Gastroesophageal sphincter (tissue), 4 donors: ENCODE measurements at regions not wholly inside any gene's neighbourhood (a gene's known extent, or its start where the extent isn't known, plus 50 kb on each side); places are given as distances from the start of the nearest gene placed in this dataset.

ENCODE experiments used
- ATAC-seq: fragments of 150-250 bp; one replicate; pipeline ENCODE4 v1.9.1; 2016; ENCODE audit warnings: mild to moderate bottlenecking, moderate library complexity
- H3K27ac ChIP-seq, 4 donors: fragments of 200-600 bp; sonication (generic) in 3 of 4; 1 replicate in 3 of 4; 2 replicates in 1 of 4; pipeline ENCODE4 v1.5.1; 2016 to 2019
- H3K27me3 ChIP-seq: fragments of 200-600 bp; sonication (generic); one replicate; pipeline ENCODE4 v1.5.1; 2019
- H3K36me3 ChIP-seq, 2 donors: fragments of 200-600 bp; sonication (generic); one replicate each; pipeline ENCODE4 v1.5.1; 2019; ENCODE audit warnings: control low read depth in 1 of 2
- H3K4me1 ChIP-seq, 3 donors: fragments of 200-600 bp; sonication (generic); 1 replicate in 2 of 3; 2 replicates in 1 of 3; pipeline ENCODE4 v1.5.1; 2016 to 2019; ENCODE audit warnings: control low read depth in 2 of 3
- H3K4me3 ChIP-seq, 2 donors: fragments of 200-600 bp; sonication (generic); one replicate each; pipeline ENCODE4 v1.5.1; 2019; ENCODE audit warnings: mild to moderate bottlenecking in 1 of 2, moderate library complexity in 1 of 2
- H3K9me3 ChIP-seq, 3 donors: fragments of 200-600 bp; sonication (generic); one replicate each; pipeline ENCODE4 v1.5.1; 2017 to 2019; ENCODE audit warnings: control low read depth in 2 of 3
- EP300 ChIP-seq: sonication (generic); formaldehyde crosslinking; IDR thresholded peaks from one replicate; pipeline ENCODE4 v1.6.1; 2017; ENCODE audit warnings: antibody characterized with exemption, mild to moderate bottlenecking
- POLR2A ChIP-seq, 2 donors: fragments of 450-650 bp; IDR thresholded peaks; one replicate each; pipeline ENCODE4 v1.6.1; 2017; ENCODE audit warnings: antibody characterized with exemption in 2 of 2, mild to moderate bottlenecking in 2 of 2, moderate library complexity in 1 of 2
- POLR2AphosphoS5 ChIP-seq: sonication (generic); formaldehyde crosslinking; IDR thresholded peaks from one replicate; pipeline ENCODE4 v1.6.1; 2017; ENCODE audit warnings: antibody characterized with exemption
- WGBS, 2 donors: methylation state at CpG; one replicate each; pipeline ENCODE4 v1.1.5; 2018; ENCODE audit warnings: low coverage in 1 of 2; 5-methylcytosine and 5-hydroxymethylcytosine counted together
- TF ChIP-seq, protein P1 (sequence below), 4 experiments: fragments of 200-600 bp in 2 of 4; fragments of 450-650 bp in 2 of 4; sonication (generic) in 1 of 4; IDR thresholded peaks; one replicate each; pipeline ENCODE4 v1.5.1; 2017 to 2019; ENCODE audit warnings: antibody characterized with exemption in 4 of 4, mild to moderate bottlenecking in 2 of 4, moderate library complexity in 2 of 4

DNA sequence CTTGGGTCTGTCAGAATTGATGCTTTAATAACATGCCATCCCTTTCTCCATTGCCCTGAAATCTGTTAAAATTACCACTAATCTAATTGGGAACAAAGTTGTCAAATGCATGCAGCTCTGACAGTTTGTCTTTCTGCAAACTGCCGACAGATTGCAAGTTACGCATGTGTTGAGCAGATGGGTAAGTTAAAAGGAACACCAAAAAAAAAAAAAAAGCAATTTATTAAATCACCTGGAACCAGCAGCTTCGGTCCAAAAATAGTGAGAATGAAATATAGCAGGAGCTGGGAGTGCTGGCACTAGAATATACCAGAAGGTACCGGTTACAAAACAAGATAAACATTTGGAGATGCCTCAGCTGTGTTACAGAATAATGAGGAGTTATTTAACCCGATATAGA is 149.6 kb upstream of the C1orf87 start:
- H3K36me3 ChIP-seq = no peaks in the 10 kb centered on the region
- peaks cover 0 to 3% (median 0%) of the 10 kb centered on the region in 3 donors for H3K4me1 ChIP-seq
- H3K9me3 ChIP-seq = no peaks in the 10 kb centered on the region
- ATAC-seq = no peak
- no peaks in the 10 kb centered on the region for H3K27me3 ChIP-seq
- TF ChIP-seq, protein P1, sequence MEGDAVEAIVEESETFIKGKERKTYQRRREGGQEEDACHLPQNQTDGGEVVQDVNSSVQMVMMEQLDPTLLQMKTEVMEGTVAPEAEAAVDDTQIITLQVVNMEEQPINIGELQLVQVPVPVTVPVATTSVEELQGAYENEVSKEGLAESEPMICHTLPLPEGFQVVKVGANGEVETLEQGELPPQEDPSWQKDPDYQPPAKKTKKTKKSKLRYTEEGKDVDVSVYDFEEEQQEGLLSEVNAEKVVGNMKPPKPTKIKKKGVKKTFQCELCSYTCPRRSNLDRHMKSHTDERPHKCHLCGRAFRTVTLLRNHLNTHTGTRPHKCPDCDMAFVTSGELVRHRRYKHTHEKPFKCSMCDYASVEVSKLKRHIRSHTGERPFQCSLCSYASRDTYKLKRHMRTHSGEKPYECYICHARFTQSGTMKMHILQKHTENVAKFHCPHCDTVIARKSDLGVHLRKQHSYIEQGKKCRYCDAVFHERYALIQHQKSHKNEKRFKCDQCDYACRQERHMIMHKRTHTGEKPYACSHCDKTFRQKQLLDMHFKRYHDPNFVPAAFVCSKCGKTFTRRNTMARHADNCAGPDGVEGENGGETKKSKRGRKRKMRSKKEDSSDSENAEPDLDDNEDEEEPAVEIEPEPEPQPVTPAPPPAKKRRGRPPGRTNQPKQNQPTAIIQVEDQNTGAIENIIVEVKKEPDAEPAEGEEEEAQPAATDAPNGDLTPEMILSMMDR (IDR thresholded peaks at IDR 0.05) = no peak
- TF ChIP-seq POLR2A (IDR thresholded peaks at IDR 0.05) (no peak), EP300 (no peak), POLR2AphosphoS5 (no peak)
- no peak overlapping the region for H3K4me3 ChIP-seq
- 3 to 13% methylated on average over 3 to 4 of the region's 5 CpGs for WGBS, 2 donors
- no peak overlapping the region for H3K27ac ChIP-seq

DNA sequence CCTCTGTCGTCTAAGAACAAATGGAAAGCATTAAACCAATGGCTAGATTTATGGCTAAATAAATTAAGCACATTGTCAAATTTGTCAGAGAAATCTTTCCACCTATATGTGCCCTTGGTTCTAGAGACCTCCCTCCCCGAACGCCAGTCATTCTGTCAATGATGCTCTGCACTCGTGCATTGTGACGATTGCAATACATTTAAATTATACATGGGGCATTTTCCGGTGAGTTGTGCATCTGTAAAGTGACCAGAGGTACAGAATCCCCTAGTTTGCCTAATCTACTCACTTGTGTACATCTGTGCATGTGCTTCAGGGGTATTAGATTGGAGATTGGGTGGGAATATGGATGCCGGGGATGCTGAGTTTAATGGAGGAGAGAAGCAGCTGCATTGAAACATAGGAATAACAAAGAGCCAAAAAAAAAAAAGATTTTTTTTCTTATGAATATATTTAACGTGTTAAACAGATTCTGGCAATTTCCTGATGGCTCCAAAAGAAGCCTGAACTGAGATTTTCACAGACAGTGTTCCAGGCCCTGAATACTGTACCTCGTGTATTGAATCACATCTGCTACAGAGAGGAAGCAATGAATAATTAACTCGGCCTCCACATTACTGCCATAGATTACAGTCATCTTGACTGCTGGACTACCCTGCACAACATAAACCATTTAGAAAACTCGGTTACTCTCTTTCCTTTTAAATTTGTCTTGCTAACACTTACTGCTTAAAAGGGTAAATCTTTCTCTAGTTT is 149.0 kb upstream of the C1orf87 start:
- Histone ChIP-seq H3K9me3 (no peaks in the 10 kb centered on the region), H3K4me3 (no peak overlapping the region), H3K36me3 (no peaks in the 10 kb centered on the region), H3K4me1 (peaks cover 0 to 3% (median 0%) of the 10 kb centered on the region in 3 donors), H3K27me3 (no peaks in the 10 kb centered on the region), H3K27ac (no peak overlapping the region)
- 66 to 68% methylated on average over 11 of the region's 11 CpGs for WGBS, 2 donors
- ATAC-seq = no peak
- TF ChIP-seq POLR2A (IDR thresholded peaks at IDR 0.05) = no peak
- TF ChIP-seq POLR2AphosphoS5 = no peak
- TF ChIP-seq, protein P1 (IDR thresholded peaks at IDR 0.05) = no peak
- no peak for TF ChIP-seq EP300

DNA sequence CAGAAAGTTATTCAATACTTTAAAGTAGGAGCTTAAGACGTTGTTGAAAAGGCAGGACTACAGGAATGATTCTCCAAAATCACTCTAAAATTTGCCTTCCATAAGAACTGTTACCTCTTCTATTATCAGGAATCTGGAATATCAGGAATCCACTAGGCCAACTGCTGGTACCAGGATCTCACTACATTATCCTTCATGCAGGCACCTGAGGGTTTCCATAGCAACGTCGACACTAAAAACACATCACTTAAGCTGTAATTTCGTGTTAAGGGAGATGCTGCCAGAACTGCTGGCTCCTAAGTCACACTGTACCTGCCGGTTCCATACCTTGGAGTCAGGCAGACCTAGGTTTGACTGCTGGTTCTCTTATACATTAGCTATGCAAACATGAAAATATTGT is 139.7 kb upstream of the C1orf87 start:
- no peak for TF ChIP-seq POLR2A (IDR thresholded peaks at IDR 0.05)
- no peak for TF ChIP-seq EP300
- no peak for TF ChIP-seq POLR2AphosphoS5
- TF ChIP-seq, protein P1 (IDR thresholded peaks at IDR 0.05) = no peak
- 77 to 83% methylated on average over 5 of the region's 5 CpGs for WGBS, 2 donors

DNA sequence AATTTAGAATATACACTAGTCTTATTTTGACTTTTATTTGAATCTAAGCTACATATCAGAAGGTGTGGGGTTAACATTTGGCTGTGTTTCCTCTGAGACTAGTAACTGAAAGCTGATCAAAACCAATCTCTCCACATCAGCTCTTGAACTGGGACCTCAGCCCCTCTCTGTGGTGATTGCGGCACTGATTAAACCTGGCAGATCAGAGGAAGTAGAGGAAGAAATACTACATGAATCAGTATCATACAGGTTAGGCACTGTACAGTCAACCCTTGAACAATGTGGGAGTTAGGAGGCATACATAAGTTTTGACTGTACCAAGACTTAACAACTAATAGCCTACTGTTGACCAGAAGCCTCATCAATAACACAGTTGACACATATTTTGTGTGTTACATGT is 122.5 kb upstream of the C1orf87 start:
- Histone ChIP-seq H3K27ac (no peak overlapping the region), H3K36me3 (no peaks in the 10 kb centered on the region), H3K9me3 (no peaks in the 10 kb centered on the region), H3K27me3 (no peaks in the 10 kb centered on the region), H3K4me1 (no peaks in the 10 kb centered on the region), H3K4me3 (no peak overlapping the region)
- WGBS, 2 donors = 100% methylated on average over 1 of the region's 1 CpG
- ATAC-seq = no peak
- TF ChIP-seq, protein P1 (IDR thresholded peaks at IDR 0.05) = no peak
- TF ChIP-seq POLR2AphosphoS5 (no peak), EP300 (no peak), POLR2A (IDR thresholded peaks at IDR 0.05) (no peak)

More for the DNA sequence above, 139.7 kb upstream of the C1orf87 start:
- Histone ChIP-seq H3K27ac (no peak overlapping the region), H3K9me3 (no peaks in the 10 kb centered on the region), H3K4me1 (no peaks in the 10 kb centered on the region), H3K4me3 (no peak overlapping the region), H3K27me3 (no peaks in the 10 kb centered on the region), H3K36me3 (no peaks in the 10 kb centered on the region)
- no peak for ATAC-seq

DNA sequence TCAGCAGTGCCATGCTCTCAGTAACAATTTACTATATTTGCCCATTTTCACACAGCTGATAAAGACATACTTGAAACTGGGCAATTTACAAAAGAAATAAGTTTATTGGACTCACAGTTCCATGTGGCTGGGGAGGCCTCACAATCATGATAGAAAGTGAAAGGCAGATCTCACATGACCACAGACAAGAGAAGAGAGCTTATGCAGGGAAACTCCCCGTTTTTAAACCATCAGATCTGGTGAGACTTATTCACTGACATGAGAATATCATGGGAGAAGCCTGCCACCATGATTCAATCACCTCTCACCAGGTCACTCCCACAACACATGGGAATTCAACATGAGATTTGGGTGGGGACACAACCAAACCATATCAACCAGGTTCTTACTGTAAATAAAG is 112.1 kb upstream of the C1orf87 start:
- Histone ChIP-seq H3K4me1 (no peaks in the 10 kb centered on the region), H3K27ac (no peak overlapping the region), H3K4me3 (no peak overlapping the region), H3K9me3 (peaks cover 0 to 55% (median 0%) of the 10 kb centered on the region in 3 donors), H3K27me3 (no peaks in the 10 kb centered on the region), H3K36me3 (no peaks in the 10 kb centered on the region)
- ATAC-seq = no peak
- 20 to 67% methylated on average over 1 of the region's 1 CpG for WGBS, 2 donors
- TF ChIP-seq EP300 = no peak
- no peak for TF ChIP-seq POLR2A (IDR thresholded peaks at IDR 0.05)
- no peak for TF ChIP-seq POLR2AphosphoS5
- TF ChIP-seq, protein P1 (IDR thresholded peaks at IDR 0.05) = no peak
